Stimulated activated memory B cell treated with anti-CD40 and anti-IgM and Interleukin-4, amounts not matched to agents 10 μg/mL and 1 μg/mL and 100 μg/mL, for 72 hours (primary cell): ENCODE measurements at regions not wholly inside any gene's neighbourhood (a gene's known extent, or its start where the extent isn't known, plus 50 kb on each side); places are given as distances from the start of the nearest gene placed in this dataset.

Experiments
- ATAC-seq: fragments of 150-1000 bp; cut with Tn5 transposase; 2 replicates; pipeline ENCODE4 v1.10.0; 2021
- H3K27ac Mint-ChIP-seq: one replicate; pipeline ENCODE4 v1.8.0; 2022; ENCODE audit warnings: mild to moderate bottlenecking, mixed read lengths
- H3K27me3 Mint-ChIP-seq: one replicate; pipeline ENCODE4 v1.8.0; 2022; ENCODE audit warnings: mixed read lengths
- H3K36me3 Mint-ChIP-seq: one replicate; pipeline ENCODE4 v1.8.0; 2022; ENCODE audit warnings: mixed read lengths
- H3K4me1 Mint-ChIP-seq: one replicate; pipeline ENCODE4 v1.8.0; 2022; ENCODE audit warnings: mixed read lengths
- H3K4me3 Mint-ChIP-seq: one replicate; pipeline ENCODE4 v1.8.0; 2022; ENCODE audit warnings: mild to moderate bottlenecking, moderate library complexity, mixed read lengths
- H3K9me3 Mint-ChIP-seq: one replicate; pipeline ENCODE4 v1.8.0; 2022; ENCODE audit warnings: mixed read lengths

DNA sequence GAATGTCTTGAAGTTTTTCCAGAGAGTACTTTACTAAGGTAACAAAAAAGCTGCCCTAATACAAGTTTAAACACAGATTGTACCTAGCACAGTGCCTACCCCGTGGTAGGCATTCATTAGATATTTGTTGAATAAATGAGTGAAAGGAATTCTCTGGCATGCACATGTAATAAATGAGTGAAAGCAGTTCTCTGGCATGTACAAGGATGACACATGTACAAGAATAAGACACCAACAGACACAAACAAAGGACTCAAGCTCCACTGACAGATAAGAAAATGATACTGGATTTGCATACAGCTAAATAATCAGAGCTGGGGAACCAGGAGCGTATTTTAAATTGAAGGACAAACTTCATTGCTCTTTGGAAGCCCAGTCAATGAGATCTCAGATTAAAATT lies 535.8 kb downstream of the EFNA5 start:
- Mint-ChIP-seq H3K36me3 (no peaks in the 10 kb centered on the region), H3K9me3 (peaks cover 14% of the 10 kb centered on the region), H3K27me3 (no peaks in the 10 kb centered on the region), H3K27ac (no peak overlapping the region), H3K4me3 (no peak overlapping the region), H3K4me1 (no peaks in the 10 kb centered on the region)
- ATAC-seq: no peak

GRCh38 chr5:107129051-107129450 lies 541.7 kb downstream of the EFNA5 start:
- Mint-ChIP-seq H3K36me3 (no peaks in the 10 kb centered on the region), H3K27me3 (no peaks in the 10 kb centered on the region), H3K27ac (no peak overlapping the region), H3K9me3 (peaks cover 5% of the 10 kb centered on the region), H3K4me3 (no peak overlapping the region), H3K4me1 (no peaks in the 10 kb centered on the region)
- ATAC-seq: no peak

- Mint-ChIP-seq H3K27ac (no peak overlapping the region), H3K9me3 (peaks cover 5% of the 10 kb centered on the region), H3K4me1 (no peaks in the 10 kb centered on the region), H3K27me3 (no peaks in the 10 kb centered on the region), H3K36me3 (no peaks in the 10 kb centered on the region), H3K4me3 (no peak overlapping the region)
- ATAC-seq: no peak
Observed at GRCh38 chr5:107127878-107128277, 542.9 kb downstream of the EFNA5 start.

DNA sequence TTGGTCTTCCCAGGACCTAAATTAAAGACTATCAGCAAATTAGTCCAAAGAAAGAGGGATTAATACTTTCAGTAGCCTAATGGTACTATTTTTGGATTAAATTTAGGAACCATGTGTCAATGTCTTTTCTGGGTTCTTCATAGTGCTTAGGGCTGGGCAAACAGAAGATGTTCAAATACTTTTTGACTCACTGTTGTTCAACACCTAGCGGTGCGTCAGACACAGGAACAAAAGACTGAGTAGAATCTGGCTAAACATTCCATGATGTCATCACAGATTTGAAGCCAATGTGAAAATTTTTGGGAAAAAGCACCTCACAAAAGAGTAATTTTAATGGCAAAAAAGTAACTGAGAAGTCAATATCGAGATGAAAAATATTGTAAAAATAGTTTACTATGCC lies 544.4 kb downstream of the EFNA5 start:
- Mint-ChIP-seq H3K27ac (no peak overlapping the region), H3K4me3 (no peak overlapping the region), H3K27me3 (no peaks in the 10 kb centered on the region)

GRCh38 chr5:107124376-107124775 lies 546.4 kb downstream of the EFNA5 start:
- Mint-ChIP-seq H3K9me3 (no peaks in the 10 kb centered on the region), H3K27ac (no peak overlapping the region), H3K4me3 (no peak overlapping the region), H3K36me3 (no peaks in the 10 kb centered on the region), H3K27me3 (no peaks in the 10 kb centered on the region), H3K4me1 (no peaks in the 10 kb centered on the region)
- ATAC-seq: no peak

More for the DNA sequence above, 544.4 kb downstream of the EFNA5 start:
- no peaks in the 10 kb centered on the region for H3K9me3 Mint-ChIP-seq
- H3K4me1 Mint-ChIP-seq: no peaks in the 10 kb centered on the region
- ATAC-seq: no peak
- H3K36me3 Mint-ChIP-seq: no peaks in the 10 kb centered on the region

DNA sequence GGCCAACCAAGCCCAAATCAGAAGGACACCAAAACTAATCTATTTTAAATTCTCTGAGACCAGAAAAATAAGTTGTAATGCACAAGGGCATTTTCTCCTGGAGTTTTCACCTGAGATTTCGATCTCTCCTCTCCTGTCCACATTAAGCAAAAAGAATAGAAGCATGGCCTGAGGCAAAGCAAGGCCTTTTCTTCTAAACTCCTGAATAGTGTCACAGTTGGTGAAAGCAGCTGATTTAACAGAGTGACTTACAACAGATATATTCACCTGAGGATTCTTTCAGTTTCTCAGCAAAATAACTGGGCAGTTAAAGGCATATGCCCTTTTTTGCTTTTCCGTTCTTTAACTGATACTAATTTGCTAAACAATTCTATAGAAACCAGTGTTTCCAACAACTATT lies 547.7 kb downstream of the EFNA5 start:
- Mint-ChIP-seq H3K27ac (no peak overlapping the region), H3K36me3 (no peaks in the 10 kb centered on the region), H3K4me1 (no peaks in the 10 kb centered on the region), H3K27me3 (no peaks in the 10 kb centered on the region), H3K4me3 (no peak overlapping the region), H3K9me3 (no peaks in the 10 kb centered on the region)
- no peak for ATAC-seq

GRCh38 chr5:107121793-107122519 lies 548.8 kb downstream of the EFNA5 start:
- Mint-ChIP-seq H3K27me3 (no peaks in the 10 kb centered on the region), H3K9me3 (no peaks in the 10 kb centered on the region), H3K4me1 (no peaks in the 10 kb centered on the region), H3K36me3 (no peaks in the 10 kb centered on the region), H3K27ac (no peak overlapping the region), H3K4me3 (no peak overlapping the region)
- ATAC-seq: no peak

GRCh38 chr5:107119656-107120055 lies 551.1 kb downstream of the EFNA5 start:
- no peaks in the 10 kb centered on the region for H3K9me3 Mint-ChIP-seq
- no peak for ATAC-seq
- no peaks in the 10 kb centered on the region for H3K4me1 Mint-ChIP-seq
- no peaks in the 10 kb centered on the region for H3K36me3 Mint-ChIP-seq
- H3K27ac Mint-ChIP-seq: no peak overlapping the region
- H3K27me3 Mint-ChIP-seq: no peaks in the 10 kb centered on the region
- no peak overlapping the region for H3K4me3 Mint-ChIP-seq

GRCh38 chr5:107118184-107119019 lies 552.3 kb downstream of the EFNA5 start:
- H3K9me3 Mint-ChIP-seq: no peaks in the 10 kb centered on the region
- H3K36me3 Mint-ChIP-seq: no peaks in the 10 kb centered on the region
- no peaks in the 10 kb centered on the region for H3K27me3 Mint-ChIP-seq
- no peak overlapping the region for H3K27ac Mint-ChIP-seq
- no peaks in the 10 kb centered on the region for H3K4me1 Mint-ChIP-seq
- no peak overlapping the region for H3K4me3 Mint-ChIP-seq
- no peak for ATAC-seq

GRCh38 chr5:107112216-107112615 lies 558.5 kb downstream of the EFNA5 start:
- ATAC-seq: no peak
- H3K27me3 Mint-ChIP-seq: no peaks in the 10 kb centered on the region
- H3K4me3 Mint-ChIP-seq: no peak overlapping the region
- H3K4me1 Mint-ChIP-seq: no peaks in the 10 kb centered on the region
- peaks cover 9% of the 10 kb centered on the region for H3K9me3 Mint-ChIP-seq
- H3K27ac Mint-ChIP-seq: no peak overlapping the region
- H3K36me3 Mint-ChIP-seq: no peaks in the 10 kb centered on the region

GRCh38 chr5:107104040-107104995 lies 566.4 kb downstream of the EFNA5 start:
- no peak overlapping the region for H3K4me3 Mint-ChIP-seq
- H3K27me3 Mint-ChIP-seq: no peaks in the 10 kb centered on the region
- H3K4me1 Mint-ChIP-seq: no peaks in the 10 kb centered on the region
- H3K9me3 Mint-ChIP-seq: no peaks in the 10 kb centered on the region
- no peak overlapping the region for H3K27ac Mint-ChIP-seq
- H3K36me3 Mint-ChIP-seq: no peaks in the 10 kb centered on the region
- ATAC-seq: peak; percentile 31

GRCh38 chr5:107103522-107103921 lies 567.2 kb downstream of the EFNA5 start:
- no peaks in the 10 kb centered on the region for H3K4me1 Mint-ChIP-seq
- no peak for ATAC-seq
- H3K27ac Mint-ChIP-seq: no peak overlapping the region
- H3K9me3 Mint-ChIP-seq: no peaks in the 10 kb centered on the region
- no peaks in the 10 kb centered on the region for H3K27me3 Mint-ChIP-seq
- no peak overlapping the region for H3K4me3 Mint-ChIP-seq
- no peaks in the 10 kb centered on the region for H3K36me3 Mint-ChIP-seq

DNA sequence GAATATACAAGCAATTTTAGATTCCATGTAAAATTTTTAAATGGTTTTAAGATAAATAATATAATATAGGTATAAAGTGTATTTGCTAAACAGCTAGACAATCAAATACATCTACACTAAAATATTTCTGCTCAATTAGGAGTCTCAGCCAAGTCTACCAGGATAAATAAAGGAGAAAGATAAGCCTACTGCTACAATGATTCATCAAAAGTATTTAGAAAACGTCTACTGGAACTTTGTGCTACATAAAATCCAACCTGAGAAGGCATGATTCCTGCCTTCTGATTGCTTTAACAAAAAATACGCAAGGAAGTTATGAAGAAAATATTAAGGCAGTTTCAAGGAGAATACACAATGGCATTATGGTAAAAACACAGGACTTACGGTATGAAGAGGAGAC lies 570.6 kb downstream of the EFNA5 start:
- H3K4me1 Mint-ChIP-seq: no peaks in the 10 kb centered on the region

GRCh38 chr5:107099506-107099905 lies 571.2 kb downstream of the EFNA5 start:
- no peak for ATAC-seq
- Mint-ChIP-seq H3K4me1 (no peaks in the 10 kb centered on the region), H3K27me3 (no peaks in the 10 kb centered on the region), H3K9me3 (no peaks in the 10 kb centered on the region), H3K4me3 (no peak overlapping the region), H3K36me3 (no peaks in the 10 kb centered on the region), H3K27ac (no peak overlapping the region)

More for the DNA sequence above, 570.6 kb downstream of the EFNA5 start:
- Mint-ChIP-seq H3K9me3 (no peaks in the 10 kb centered on the region), H3K36me3 (no peaks in the 10 kb centered on the region), H3K27ac (no peak overlapping the region), H3K27me3 (no peaks in the 10 kb centered on the region), H3K4me3 (no peak overlapping the region)
- no peak for ATAC-seq

GRCh38 chr5:107092695-107093094 lies 578.0 kb downstream of the EFNA5 start:
- Mint-ChIP-seq H3K4me1 (no peaks in the 10 kb centered on the region), H3K27ac (no peak overlapping the region), H3K4me3 (no peak overlapping the region), H3K36me3 (no peaks in the 10 kb centered on the region), H3K9me3 (peaks cover 5% of the 10 kb centered on the region), H3K27me3 (no peaks in the 10 kb centered on the region)
- ATAC-seq: no peak
